MCF 10A (cell line): ENCODE measurements at regions not wholly inside any gene's neighbourhood (a gene's known extent, or its start where the extent isn't known, plus 50 kb on each side); places are given as distances from the start of the nearest gene placed in this dataset.

Experiments
- BruUV-seq: library from RNA; stranded (reverse); fragments of 400-500 nt; replicated peaks from 2 replicates; lab custom pipeline; 2021; lab: Mats Ljungman, UMichigan
- CTCF ChIA-PET: fragments of 300-600 bp; sonication (Branson Sonifier 250); formaldehyde crosslinking; extraction: SDS; loops from one replicate; lab custom pipeline; 2021; ENCODE audit warnings: antibody characterized with exemption, inconsistent platforms; lab: Yijun Ruan, JAX
- POLR2A ChIA-PET: fragments of 300-600, 350-650 bp; sonication (Branson Sonifier 250); formaldehyde crosslinking; extraction: SDS; loops from one replicate; lab custom pipeline; 2020; ENCODE audit warnings: antibody characterized with exemption, inconsistent platforms; lab: Yijun Ruan, JAX
- DNase-seq: peaks from one replicate; pipeline ENCODE4 v3.0.0-alpha.2; 2018; ENCODE audit not compliant: unreplicated experiment
- H3K27ac Mint-ChIP-seq: one replicate; pipeline ENCODE4 v1.8.0; 2022; ENCODE audit warnings: mild to moderate bottlenecking, low read depth, mixed read lengths; ENCODE audit not compliant: unreplicated experiment
- H3K27me3 Mint-ChIP-seq: one replicate; pipeline ENCODE4 v1.8.0; 2022; ENCODE audit warnings: mixed read lengths; ENCODE audit not compliant: insufficient read depth, unreplicated experiment
- H3K36me3 Mint-ChIP-seq: one replicate; pipeline ENCODE4 v1.8.0; 2022; ENCODE audit warnings: mild to moderate bottlenecking, moderate library complexity, mixed read lengths; ENCODE audit not compliant: insufficient read depth, unreplicated experiment
- H3K4me1 Mint-ChIP-seq: one replicate; pipeline ENCODE4 v1.8.0; 2022; ENCODE audit warnings: mixed read lengths; ENCODE audit not compliant: insufficient read depth, unreplicated experiment
- H3K4me3 Mint-ChIP-seq: one replicate; pipeline ENCODE4 v1.8.0; 2022; ENCODE audit warnings: mild to moderate bottlenecking, moderate library complexity, mixed read lengths; ENCODE audit not compliant: unreplicated experiment
- H3K9me3 Mint-ChIP-seq: one replicate; pipeline ENCODE4 v1.8.0; 2022; ENCODE audit warnings: mixed read lengths; ENCODE audit not compliant: unreplicated experiment
- intact Hi-C: fragments of 100-400 bp; cut with micrococcal nuclease; formaldehyde crosslinking; loops from 2 replicates; pipeline ENCODE4 v1.14.1; 2022
- TF ChIP-seq, protein P1 (sequence below): fragments of 200-600 bp; IDR thresholded peaks from one replicate; pipeline ENCODE4 v1.8.0; 2022; ENCODE audit warnings: antibody characterized with exemption, mild to moderate bottlenecking; ENCODE audit not compliant: unreplicated experiment

DNA sequence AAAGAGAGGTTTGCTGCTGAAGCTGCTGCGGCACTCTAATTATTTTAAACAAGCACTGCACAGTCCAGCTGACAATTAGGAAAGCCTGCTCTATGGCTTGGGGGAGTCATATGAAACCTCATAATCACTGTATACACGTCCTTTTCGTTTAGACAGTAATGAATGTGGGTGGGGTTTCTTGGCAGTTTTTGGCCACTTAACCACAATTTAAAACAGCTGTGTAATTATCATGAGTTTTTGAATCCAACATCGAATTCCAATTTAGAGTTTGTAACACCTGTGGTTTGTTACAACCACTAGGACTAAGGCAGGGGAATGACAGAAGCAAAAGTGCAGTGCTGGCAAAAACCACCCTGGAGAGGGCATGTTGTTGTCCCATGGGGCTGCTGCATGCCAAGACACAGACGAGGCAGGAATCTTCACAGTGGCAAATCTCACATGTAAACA, 99.5 kb downstream of the CXXC4 start:
- no peaks in the 10 kb centered on the region for H3K27me3 Mint-ChIP-seq
- no TSS peak for BruUV-seq
- CTCF ChIA-PET: no interaction called here
- H3K27ac Mint-ChIP-seq: no peak overlapping the region
- no peaks in the 10 kb centered on the region for H3K36me3 Mint-ChIP-seq
- H3K4me1 Mint-ChIP-seq: peaks cover 15% of the 10 kb centered on the region
- DNase-seq: no peak
- POLR2A ChIA-PET: no interaction called here
- H3K9me3 Mint-ChIP-seq: no peaks in the 10 kb centered on the region
- TF ChIP-seq, protein P1, sequence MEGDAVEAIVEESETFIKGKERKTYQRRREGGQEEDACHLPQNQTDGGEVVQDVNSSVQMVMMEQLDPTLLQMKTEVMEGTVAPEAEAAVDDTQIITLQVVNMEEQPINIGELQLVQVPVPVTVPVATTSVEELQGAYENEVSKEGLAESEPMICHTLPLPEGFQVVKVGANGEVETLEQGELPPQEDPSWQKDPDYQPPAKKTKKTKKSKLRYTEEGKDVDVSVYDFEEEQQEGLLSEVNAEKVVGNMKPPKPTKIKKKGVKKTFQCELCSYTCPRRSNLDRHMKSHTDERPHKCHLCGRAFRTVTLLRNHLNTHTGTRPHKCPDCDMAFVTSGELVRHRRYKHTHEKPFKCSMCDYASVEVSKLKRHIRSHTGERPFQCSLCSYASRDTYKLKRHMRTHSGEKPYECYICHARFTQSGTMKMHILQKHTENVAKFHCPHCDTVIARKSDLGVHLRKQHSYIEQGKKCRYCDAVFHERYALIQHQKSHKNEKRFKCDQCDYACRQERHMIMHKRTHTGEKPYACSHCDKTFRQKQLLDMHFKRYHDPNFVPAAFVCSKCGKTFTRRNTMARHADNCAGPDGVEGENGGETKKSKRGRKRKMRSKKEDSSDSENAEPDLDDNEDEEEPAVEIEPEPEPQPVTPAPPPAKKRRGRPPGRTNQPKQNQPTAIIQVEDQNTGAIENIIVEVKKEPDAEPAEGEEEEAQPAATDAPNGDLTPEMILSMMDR: no peak
- H3K4me3 Mint-ChIP-seq: no peak overlapping the region
- intact Hi-C loops: no loop called here

- TF ChIP-seq, protein P1: no peak
- CTCF ChIA-PET: interaction anchor here (0.7 kb wide), 1 partner anchor 28 kb away, joined by 4 read pairs; no protein-coding TSS in a partner anchor
- Mint-ChIP-seq H3K27me3 (no peaks in the 10 kb centered on the region), H3K27ac (no peak overlapping the region), H3K4me3 (no peak overlapping the region), H3K36me3 (no peaks in the 10 kb centered on the region), H3K4me1 (peaks cover 15% of the 10 kb centered on the region), H3K9me3 (no peaks in the 10 kb centered on the region)
- DNase-seq: no peak
- BruUV-seq: no TSS peak
- POLR2A ChIA-PET: no interaction called here
- intact Hi-C loops: no loop called here
Observed at GRCh38 chr4:104394406-104395167, 100.1 kb downstream of the CXXC4 start.

DNA sequence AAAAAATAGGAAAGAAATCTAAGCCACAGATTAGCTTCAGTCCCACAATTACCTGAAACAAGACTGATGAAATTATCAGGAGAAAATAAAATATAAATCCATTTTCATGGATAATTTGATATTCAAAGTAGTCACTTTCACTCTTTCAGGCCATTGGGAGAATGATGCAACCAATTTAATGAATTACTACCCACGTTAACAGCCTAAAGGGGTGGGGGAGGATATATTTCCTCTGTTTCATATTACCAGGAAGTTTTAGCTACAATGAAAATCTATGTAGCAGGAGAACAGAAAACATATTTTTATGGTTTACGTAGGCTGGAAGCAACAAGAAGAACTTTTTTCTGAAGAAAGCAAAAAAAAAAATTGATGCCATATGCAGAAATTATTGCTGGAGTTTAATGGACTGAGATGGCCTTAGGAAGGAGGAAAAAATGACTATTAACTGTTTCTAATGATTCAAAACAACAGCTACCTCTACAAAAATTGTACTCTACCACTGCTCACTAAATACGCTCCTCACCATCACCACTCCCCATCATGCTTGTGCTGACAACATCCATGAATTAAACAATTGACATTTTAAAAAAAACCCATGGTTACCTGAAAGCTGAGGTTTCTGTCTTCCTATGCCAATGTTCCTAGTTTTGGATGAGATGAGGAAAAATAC, 100.9 kb downstream of the CXXC4 start:
- BruUV-seq: no TSS peak
- intact Hi-C loops: no loop called here
- H3K27ac Mint-ChIP-seq: no peak overlapping the region
- ChIA-PET POLR2A (no interaction called here), CTCF (interaction anchor here (0.6 to 0.7 kb wide), 2 partner anchors 27 to 49 kb away, joined by 3 to 4 read pairs; no protein-coding TSS in a partner anchor)
- H3K4me1 Mint-ChIP-seq: peaks cover 15% of the 10 kb centered on the region
- H3K4me3 Mint-ChIP-seq: no peak overlapping the region
- H3K36me3 Mint-ChIP-seq: no peaks in the 10 kb centered on the region
- peak; percentile 34 for DNase-seq
- H3K9me3 Mint-ChIP-seq: no peaks in the 10 kb centered on the region
- no peaks in the 10 kb centered on the region for H3K27me3 Mint-ChIP-seq
- TF ChIP-seq, protein P1: no peak

- intact Hi-C loops: no loop called here
- H3K36me3 Mint-ChIP-seq: no peaks in the 10 kb centered on the region
- no peaks in the 10 kb centered on the region for H3K9me3 Mint-ChIP-seq
- TF ChIP-seq, protein P1: no peak
- CTCF ChIA-PET: interaction anchor here (0.5 to 0.6 kb wide), 2 partner anchors 16 to 44 kb away, joined by 4 to 6 read pairs; no protein-coding TSS in a partner anchor
- DNase-seq: no peak
- H3K4me1 Mint-ChIP-seq: no peaks in the 10 kb centered on the region
- BruUV-seq: no TSS peak
- POLR2A ChIA-PET: no interaction called here
- no peaks in the 10 kb centered on the region for H3K27me3 Mint-ChIP-seq
- H3K4me3 Mint-ChIP-seq: no peak overlapping the region
- H3K27ac Mint-ChIP-seq: no peak overlapping the region
Observed at GRCh38 chr4:104385713-104386112, 109.0 kb downstream of the CXXC4 start.
